GM19043 (cell line): ENCODE measurements at regions not wholly inside any gene's neighbourhood (a gene's known extent, or its start where the extent isn't known, plus 50 kb on each side); places are given as distances from the start of the nearest gene placed in this dataset.

Source experiments
- ATAC-seq: cut with Tn5 transposase; IDR thresholded peaks from one replicate; pipeline ENCODE4 v1.9.1; 2021; ENCODE audit warnings: low read depth; ENCODE audit not compliant: unreplicated experiment

DNA sequence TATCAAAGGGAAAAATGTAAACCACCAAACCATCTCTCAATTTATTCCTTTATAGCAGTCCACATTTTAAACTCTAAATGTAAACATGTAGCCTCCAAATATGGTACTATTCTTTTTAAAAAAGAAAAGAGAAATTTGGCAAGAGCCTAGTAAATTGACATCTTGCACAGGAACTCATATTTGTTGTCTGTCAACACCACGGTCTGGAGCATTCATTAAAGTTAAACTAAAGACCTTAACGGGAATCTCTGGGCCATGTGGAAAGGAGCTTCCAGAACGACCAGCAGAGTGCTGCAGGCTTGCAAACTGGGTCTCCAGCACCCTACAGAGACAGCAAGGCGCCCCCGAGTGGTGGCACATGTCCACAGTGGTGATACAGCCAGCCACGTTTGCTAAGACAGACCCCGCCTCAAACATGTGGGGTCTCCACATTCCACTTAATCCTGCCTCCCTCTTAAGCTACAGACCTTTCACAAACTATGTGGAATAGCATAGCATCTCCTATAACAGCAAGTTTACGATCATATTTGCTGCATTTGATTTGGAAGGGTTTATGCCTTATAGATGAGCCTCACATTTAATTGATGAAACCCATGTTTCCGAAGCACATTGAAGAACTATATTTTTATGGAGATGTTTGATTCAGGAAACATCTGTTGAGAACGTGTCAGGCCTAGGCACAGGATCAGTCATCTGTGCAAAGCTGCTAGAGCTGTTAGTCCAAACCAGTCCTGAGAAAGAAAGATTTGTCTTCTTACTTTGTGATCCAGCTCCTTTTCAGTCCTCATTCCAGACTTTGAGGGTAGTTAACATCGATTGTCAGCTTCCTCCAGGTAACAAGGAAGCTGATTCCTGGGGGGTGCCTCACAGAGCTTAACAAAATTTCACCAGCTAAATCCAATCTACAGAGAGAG is 96.4 kb upstream of the BACE2 start:
- ATAC-seq = no peak

DNA sequence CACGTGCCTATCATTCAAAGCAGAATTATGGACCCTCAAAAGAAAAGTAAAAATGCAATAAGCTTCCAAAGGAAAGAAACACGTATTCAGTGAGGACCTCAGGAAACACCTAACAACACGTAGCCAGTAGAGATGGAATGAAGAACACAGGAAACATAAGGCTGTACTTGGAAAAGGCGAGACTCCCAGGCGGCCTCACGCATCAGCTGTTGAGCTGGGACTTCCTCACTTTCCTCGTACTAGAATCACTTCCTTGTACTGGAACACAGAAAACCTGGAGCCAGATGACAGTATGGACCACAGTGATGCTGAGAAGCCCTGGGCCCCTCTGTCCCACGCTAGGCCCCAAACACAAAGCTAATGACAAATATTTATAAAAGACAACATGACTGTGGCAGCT is 94.4 kb upstream of the BACE2 start:
- ATAC-seq = no peak

DNA sequence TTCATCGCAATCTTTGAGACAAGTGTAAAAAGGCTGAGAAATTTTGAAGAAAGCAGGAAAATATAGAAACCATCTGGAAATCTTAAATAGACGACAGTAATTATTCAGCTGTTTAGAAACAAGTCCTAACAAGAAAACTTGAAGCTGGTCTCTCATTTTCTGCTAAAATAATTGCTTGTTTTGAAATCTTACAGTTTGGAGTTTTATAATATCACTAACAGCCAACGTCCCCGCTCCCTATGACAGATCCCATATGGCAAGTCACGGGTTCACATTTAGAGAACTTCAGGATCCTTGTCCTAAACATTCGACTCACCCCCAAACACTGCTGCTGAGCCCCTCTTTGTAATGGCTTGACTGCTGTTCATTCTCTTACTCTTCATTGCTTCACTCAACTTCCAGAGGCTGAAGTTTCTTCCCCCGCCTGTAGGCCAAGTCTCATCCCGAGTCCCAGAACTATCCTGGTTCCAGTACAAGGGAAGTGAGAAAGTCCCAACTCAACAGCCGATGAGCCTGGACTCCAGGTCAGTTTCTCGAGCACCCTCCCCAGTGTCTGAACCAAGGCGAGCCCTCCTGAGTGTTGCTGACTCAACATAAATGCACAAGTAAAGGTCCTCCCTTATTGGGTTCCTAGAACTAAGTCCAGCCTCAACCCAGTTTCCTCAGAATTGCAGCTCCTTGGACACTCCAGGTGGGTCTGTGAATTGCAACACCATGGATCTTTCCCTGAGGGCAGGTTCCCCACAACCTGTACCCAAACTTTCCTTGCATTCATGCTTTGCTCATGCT is 93.4 kb upstream of the BACE2 start:
- no peak for ATAC-seq

DNA sequence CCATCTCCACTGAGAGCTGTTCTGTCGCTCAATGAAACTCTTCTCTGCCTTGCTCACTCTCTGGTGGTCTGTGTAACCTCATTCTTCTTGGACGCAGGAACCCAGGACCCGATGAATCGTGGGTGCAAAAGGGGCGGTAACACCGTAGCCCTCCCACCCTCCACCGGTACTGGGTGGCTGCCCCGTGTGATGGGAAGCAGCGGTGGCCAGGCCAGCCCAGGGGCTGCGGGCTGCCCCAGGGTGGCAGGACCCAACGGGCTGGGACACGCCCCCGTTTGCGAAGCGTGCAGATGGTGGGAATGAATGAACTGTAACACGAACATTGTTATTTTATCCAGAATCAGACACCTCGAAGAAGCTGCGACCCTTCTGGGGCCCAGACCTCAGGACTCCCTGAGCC is 92.3 kb upstream of the BACE2 start:
- no peak for ATAC-seq

DNA sequence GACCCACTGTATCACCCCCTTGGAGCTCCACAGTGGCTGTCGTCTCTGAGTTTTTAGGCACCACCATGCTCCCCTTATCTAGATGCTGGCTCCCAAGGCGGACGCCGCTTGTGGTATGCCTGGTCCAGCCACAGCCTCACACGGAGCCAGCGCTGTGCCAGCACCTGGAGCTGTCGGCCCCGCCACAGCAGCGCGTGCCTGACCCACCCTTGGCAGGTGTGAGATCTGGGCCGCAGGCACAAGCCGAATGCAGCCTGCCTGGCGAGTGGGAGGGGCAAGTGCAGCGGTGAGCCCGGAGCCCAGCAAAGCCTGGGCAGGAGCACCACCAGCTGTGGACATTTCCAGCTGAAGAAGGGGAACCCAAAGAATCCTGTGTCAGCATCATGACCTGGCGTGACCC is 91.9 kb upstream of the BACE2 start:
- ATAC-seq = no peak

DNA sequence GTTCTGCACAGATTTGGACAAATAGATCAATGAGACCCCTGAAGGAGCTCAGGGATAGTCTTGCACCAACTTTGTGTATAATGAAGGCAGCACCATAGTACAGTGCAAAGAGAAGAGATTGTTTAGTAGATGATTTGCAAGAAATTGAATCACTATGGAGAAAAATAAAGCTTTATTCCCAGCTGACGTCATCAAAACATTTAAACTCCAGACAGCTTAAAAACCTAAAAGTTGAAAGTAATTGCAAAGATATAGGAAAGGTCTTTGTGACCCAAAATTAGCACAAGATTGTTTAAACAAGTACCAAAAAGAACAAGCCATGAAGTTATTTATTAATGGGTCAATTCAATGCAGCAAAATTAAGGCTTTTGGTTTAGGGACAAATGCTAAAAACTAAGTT is 88.8 kb upstream of the BACE2 start:
- ATAC-seq = no peak

DNA sequence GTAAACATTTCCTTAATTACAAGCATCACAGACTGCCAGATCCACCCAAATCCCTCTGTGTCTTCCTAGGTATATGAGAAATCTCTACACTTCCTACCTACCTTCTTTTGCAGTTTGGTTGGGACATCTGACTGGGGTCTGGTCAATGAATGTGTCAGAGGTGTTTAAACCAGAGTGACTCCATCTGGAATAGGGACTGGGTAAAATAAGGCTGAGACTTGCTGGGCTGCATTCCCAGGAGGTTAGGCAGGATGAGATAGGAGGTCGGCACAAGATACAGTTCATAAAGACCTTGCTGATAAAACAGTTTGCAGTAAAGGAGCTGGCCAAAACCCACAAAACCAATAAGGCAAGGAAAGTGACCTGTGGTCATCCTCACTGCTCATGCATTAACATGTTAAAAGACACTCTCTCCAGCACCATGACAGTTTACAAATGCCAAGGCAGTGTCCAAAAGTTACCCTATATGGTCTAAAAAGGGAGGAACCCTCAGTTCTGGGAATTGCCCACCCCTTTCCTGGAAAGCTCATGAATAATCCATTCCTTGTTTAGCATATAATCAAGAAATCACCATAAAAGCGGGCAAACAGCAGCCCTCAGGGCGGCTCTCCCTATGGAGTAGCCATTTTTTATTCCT is 87.4 kb upstream of the BACE2 start:
- no peak for ATAC-seq

DNA sequence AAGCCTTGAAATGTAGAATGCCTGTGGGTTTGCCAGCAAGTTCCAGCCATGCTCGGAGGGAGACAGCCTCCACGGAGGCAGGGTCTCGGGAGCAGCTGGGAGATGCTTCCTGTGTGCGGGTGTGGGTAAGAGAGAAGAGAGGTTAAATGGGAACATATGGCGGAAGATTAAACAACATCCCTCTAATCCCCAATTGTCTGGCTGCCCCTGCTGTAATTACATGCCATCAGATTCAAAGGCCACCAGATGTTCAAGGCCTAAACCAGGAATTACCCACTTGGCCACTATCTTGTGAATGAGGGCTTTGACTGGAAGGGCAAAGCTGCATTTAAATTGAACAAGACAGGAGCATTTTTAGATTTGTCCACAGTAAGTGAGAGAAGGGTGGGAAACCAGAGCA is 81.4 kb upstream of the BACE2 start:
- ATAC-seq = no peak

- ATAC-seq = no peak
Observed at GRCh38 chr21:41090981-41091380, 77.0 kb upstream of the BACE2 start.

DNA sequence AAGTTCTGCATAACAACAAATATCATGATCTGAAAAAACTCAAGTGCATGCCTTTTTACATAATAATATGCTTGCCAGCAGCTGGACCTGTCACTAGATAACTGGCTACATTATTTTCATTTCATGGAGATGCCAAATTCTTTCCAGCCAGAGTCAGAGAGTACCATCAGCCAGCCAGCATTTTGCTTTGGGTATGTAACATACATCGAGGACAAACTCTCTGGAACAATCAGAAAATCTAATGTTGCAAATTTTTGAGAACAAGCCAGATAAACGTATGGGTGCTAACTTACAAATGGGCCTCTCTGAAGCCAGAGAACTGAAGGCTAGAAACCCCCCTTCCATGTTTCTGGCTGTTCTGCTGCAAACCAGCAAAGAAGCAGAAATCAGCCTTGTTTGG is 76.3 kb upstream of the BACE2 start:
- no peak for ATAC-seq

- ATAC-seq = no peak
Observed at GRCh38 chr21:41092312-41092711, 75.6 kb upstream of the BACE2 start.

- no peak for ATAC-seq
Observed at GRCh38 chr21:41095983-41096382, 72.0 kb upstream of the BACE2 start.

GRCh38 chr21:41098076-41098475 is 69.9 kb upstream of the BACE2 start:
- ATAC-seq = no peak

GRCh38 chr21:41098481-41099042 is 69.4 kb upstream of the BACE2 start:
- ATAC-seq = no peak

DNA sequence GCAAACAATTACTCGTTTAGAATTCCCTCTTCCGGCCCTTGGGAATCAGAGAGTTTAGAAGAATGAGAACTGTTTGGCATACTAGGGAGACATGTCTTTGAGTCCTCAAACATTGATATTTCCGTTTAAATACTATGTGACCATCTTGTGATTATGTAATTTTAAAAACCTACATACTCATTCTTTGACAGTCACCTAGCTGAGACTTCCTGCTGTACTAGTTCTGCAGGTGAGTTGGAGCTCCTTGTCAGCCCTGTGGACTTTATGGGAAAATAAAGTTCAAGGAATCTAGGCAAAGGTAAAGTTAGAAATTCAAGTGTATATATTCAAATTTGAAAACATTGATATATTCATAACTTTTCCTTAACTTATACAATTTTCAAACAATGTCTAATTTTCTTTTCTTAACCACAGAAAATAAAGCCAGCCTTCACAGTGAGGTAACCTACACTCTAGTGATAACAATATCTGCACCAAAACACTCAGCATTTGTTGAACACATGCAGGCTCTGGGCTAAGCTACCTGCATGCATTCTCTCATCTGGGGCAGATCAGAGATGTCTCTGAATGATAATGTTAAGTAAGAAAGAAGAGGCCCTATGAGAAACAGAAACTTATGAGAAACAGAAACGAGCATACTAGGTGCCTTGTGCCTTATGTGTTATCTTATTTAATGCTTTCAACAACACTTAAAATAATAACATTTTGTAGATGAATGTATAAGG is 67.0 kb upstream of the BACE2 start:
- ATAC-seq = no peak

DNA sequence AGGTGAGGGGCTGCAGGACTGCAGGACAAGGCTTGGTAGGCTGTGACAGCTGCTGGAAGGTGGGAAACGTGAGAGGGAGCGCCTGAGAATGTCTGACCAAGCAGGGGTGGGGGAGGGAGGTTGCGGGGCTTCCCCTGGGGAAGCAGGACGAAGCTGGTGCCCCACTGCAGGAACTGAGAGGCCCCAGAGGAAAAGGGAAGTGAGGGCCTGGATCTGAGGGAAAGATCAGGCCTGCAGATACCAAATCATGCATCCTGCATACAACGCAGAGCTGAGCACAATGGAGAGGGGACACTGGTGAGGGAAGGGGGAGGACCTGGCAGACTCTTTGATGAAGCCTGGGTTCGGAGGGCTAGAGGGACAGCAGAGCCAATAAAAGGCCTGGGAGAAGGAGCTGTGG is 65.7 kb upstream of the BACE2 start:
- no peak for ATAC-seq

- no peak for ATAC-seq
Observed at GRCh38 chr21:41107602-41108001, 60.4 kb upstream of the BACE2 start.

DNA sequence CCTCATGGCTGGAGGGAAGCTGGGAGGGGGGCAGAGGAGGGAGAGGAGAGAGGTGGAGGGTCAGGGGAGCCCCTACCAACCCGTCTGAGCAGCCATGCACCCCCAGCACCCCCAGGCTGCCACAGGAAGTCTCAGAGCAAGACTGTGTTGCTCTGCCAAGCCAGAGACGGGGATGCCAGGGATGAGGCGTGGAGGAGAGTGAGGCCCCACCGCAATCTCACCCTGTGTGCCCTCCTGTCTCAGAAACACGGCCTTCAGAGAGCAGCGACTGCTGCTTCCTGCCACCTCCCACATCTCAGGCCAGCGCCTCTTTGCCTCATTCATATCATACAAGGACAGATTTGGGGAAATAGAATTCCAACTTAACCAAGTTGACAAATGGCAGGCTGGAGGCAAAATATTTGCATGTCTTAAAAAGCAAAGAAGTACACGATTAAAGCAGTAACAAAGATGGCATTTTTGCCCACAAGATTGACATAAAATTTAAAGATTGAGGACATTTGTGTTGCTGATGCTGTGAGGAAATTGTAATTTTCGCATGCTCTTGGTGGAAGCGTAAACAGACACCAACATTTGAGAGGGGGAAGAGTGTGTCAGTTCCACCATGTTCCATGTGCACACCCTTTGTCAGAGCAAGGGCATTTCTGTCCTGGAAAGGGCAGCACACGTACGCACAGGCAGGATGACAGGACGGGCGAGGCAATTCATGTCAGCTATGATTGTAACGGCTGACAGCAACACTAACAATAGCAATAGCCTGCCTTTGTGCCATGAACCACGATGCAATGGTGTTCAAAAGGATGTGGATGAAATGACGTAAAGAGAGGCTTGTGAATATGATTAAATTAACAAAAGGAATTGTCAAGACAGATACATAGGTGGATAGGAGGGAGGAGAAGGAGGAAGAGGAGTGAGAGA is 59.0 kb upstream of the BACE2 start:
- ATAC-seq = no peak

DNA sequence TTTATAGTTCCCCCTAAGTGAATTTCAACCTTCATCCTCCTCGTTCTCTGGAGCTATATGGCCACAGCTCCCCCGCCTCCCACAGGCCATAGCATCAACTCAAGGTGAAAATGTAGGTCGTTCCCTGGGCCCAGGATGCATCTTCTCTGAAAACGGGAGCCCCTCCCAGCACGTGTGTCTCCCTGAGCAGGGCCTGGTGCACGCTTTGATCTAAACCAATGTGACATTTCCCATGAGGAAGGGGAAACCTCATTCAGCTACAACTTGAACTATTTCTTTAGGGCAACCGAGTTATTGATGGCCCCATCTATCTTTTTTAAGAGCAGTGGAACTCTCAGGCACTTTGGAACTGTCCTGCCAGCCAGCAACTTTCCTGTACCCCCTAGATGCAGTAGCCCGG is 57.8 kb upstream of the BACE2 start:
- ATAC-seq = no peak
